Testis (tissue), 2 donors: ENCODE measurements at regions not wholly inside any gene's neighbourhood (a gene's known extent, or its start where the extent isn't known, plus 50 kb on each side); places are given as distances from the start of the nearest gene placed in this dataset.

Experiments used
- POLR2A ChIP-seq: fragments of 450-650 bp; IDR thresholded peaks from one replicate; pipeline ENCODE4 v1.6.1; 2017; ENCODE audit warnings: antibody characterized with exemption, mild to moderate bottlenecking, moderate library complexity
- TF ChIP-seq, protein P1 (sequence below), 3 experiments: fragments of 450-650 bp in 2 of 3; fragments of 200-600 bp in 1 of 3; sonication (generic) in 1 of 3; IDR thresholded peaks; one replicate each; pipeline ENCODE4 v1.5.1; 2016 to 2019; ENCODE audit warnings: antibody characterized with exemption in 3 of 3, mild to moderate bottlenecking in 2 of 3, moderate library complexity in 1 of 3

DNA sequence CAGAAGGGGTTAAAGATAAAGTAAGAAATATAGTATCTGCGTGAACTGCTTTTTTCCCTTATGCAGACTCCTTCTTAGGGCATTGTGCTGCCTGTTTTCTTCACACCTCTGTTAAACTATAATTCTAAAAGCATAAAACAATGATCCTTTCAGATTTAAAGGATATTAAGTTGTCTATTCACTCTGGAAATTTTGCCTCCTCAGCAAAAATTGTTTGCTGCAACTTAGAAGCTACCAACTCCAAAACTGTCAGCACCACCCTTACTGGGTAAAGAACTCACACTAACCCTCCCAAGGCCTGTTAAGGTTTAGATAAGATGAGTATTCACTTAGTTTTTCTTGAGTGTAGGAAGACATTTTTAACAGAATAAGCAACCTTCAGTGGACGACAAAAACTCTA is 259.5 kb downstream of the KDM5D start:
- TF ChIP-seq, protein P1, sequence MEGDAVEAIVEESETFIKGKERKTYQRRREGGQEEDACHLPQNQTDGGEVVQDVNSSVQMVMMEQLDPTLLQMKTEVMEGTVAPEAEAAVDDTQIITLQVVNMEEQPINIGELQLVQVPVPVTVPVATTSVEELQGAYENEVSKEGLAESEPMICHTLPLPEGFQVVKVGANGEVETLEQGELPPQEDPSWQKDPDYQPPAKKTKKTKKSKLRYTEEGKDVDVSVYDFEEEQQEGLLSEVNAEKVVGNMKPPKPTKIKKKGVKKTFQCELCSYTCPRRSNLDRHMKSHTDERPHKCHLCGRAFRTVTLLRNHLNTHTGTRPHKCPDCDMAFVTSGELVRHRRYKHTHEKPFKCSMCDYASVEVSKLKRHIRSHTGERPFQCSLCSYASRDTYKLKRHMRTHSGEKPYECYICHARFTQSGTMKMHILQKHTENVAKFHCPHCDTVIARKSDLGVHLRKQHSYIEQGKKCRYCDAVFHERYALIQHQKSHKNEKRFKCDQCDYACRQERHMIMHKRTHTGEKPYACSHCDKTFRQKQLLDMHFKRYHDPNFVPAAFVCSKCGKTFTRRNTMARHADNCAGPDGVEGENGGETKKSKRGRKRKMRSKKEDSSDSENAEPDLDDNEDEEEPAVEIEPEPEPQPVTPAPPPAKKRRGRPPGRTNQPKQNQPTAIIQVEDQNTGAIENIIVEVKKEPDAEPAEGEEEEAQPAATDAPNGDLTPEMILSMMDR (IDR thresholded peaks at IDR 0.05), result no peak
- no peak for TF ChIP-seq POLR2A
